Hematopoietic multipotent progenitor cell treated with erythropoietin and hydrocortisone succinate and interleukin-3 and kit ligand, for 6 days (in vitro differentiated cells): ENCODE measurements at regions not wholly inside any gene's neighbourhood (a gene's known extent, or its start where the extent isn't known, plus 50 kb on each side); places are given as distances from the start of the nearest gene placed in this dataset.
A peak's percentile ranks its signal among the peaks of the same experiment; 100 is the strongest.

Experiments used
- DNase-seq: peaks from one replicate; pipeline ENCODE4 v3.0.0-alpha.2; 2015

DNA sequence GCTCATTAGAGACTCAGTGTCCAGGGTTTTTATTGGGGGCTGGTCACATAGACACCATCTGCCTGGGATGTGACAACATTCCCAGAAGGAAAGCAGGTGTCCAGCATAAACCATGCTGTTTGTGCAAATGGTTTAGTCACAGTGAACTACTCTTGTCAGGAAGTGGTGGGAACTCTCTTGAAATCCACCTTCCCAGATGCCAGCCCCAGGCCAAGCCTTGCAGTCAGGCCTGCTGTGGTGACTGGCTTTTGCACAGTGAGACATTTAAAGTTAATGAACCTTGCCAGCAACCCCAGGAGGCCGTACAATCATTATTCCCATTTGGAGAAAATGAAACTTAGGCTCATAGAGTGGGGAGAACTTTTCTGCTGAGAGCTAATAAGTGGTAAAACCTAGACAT, 242.5 kb upstream of the KCNG1 start:
- no peak for DNase-seq

DNA sequence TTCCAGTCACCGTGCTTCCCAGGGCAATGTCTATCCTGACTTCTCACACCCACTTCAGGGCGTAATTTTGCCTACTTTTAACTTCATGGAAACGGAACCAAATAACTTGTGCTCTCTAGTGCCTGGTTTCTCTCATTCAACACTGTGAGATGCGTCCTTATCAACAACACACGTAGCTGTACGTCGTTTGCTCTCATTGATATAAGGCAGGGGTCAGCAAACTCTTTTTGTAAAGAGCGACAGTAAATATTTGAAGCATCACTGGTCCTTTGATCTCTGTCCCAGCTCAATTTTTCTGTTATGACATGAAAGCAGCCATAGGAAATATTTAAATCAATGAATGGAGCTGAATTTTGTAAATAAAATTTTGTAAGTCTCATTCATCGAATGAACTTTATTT, 239.3 kb upstream of the KCNG1 start:
- no peak for DNase-seq

DNA sequence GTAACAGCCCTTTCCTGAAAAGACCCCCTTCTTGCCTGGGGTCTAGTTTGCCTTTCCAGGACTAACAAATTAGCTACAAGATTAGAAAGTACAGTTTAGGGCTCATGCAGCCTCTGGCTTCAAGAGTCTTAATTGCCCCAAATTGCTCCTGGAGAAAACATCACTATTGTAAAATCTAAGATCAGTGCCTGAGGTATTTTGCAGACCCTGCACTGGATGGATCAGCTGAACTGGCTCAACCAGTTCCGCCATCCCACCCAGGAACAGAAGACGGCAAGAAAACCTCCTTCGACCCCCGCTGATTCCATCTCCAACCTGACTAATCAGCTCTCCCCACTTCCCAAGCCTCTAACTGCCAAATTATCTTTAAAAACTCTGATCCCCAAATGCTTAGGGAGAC, 236.5 kb upstream of the KCNG1 start:
- no peak for DNase-seq

DNA sequence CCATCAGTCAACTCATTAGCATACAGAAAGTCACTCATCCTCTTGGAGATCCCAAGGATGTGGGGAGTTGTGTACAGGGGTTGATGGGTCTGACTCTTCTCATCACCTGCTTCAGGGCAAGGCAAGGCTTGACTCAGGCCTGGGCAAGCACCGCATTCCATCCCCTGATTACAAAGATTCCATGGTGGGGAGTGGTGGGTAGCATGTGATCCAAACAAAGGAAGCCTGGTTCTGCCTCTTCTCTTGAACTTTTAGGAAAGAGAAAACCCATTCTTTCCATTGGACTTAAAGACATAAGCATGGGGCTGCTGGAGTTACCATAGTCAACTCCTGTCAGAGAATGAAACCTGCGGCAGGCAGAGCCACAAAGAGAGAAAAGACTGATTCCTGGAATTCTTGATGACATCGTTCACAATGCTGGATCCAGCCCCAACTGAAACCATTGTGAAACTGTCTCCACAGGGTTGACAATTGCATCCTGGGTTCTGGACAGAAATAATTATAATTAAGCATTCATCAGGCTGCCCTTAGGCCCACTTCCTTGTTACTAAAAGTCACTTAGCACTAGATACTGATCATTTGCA, 235.8 kb upstream of the KCNG1 start:
- no peak for DNase-seq

DNA sequence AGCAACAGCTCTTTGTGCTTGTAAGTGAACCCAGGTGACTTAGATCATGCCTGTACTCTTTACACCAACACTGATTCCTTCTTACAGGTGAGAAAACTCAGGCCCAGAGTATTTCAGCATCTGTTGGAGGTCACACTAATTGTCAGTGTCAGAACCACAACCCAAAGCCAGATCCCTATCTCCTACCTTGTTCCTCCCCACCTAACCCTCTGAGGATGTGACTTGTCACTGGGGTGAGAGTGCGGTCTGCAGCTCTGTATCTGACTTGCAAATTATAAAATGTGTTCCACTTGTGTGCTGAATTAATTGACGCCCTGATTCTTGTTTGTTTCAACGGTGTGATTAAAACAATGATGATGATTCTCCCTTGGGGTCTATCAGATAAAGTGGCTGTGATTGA, 232.5 kb upstream of the KCNG1 start:
- no peak for DNase-seq

DNA sequence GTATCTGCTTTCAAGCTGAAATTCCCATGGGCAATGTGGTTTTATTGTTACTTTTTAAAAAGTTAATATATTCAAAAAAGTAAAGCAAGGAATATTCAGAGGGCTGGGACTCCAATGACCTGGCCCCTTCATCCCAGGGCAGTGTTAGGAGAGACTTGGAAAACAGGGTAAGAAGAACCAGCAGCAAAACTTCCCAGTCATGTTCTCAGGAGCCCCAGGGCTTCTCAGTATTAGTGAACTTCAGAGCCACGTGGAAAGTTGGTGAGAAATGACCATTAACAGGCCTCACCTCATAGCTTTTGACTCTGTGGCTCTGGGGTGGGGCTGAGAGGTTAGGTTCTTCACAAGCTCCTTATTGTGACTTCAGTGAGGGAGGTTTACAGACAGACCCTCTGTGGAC, 230.4 kb upstream of the KCNG1 start:
- no peak for DNase-seq

DNA sequence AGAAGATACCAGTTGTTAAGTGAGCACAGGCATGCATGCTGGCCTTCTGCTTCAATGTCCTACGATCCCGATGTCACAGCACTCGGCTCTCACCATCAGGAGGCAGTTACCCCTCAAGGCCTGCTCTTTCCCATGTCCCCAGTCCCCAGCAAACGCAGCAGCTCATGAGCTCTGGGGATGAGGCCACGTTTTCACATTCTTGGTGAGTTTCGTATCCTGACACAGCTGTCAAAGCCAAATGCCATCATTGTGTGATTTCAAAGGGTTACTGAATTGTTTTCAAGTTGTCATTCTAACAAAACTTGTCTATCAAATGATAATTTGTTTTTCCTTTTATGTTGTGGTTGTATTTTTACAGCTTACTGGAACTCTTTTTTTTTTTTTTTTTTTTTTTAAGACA, 226.9 kb upstream of the KCNG1 start:
- no peak for DNase-seq

DNA sequence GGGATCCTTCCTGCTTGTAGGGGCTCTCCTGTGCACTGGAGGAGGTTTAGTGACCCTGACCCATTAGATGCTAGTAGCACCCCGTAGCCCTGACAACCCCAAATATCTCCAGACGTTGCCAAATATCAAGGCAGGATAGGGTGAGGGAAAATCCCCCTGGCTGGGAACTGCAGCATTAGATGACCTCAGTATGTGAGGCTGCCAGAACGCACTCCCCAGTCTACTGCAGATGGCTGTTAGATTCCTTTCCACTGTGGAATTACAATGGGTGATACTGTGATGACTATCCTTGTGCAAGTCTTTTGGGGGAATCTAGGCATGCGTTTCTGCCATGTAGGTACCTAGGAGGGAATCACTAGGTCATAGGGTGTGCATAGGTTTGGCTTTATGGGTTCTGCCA, 226.3 kb upstream of the KCNG1 start:
- DNase-seq = no peak

DNA sequence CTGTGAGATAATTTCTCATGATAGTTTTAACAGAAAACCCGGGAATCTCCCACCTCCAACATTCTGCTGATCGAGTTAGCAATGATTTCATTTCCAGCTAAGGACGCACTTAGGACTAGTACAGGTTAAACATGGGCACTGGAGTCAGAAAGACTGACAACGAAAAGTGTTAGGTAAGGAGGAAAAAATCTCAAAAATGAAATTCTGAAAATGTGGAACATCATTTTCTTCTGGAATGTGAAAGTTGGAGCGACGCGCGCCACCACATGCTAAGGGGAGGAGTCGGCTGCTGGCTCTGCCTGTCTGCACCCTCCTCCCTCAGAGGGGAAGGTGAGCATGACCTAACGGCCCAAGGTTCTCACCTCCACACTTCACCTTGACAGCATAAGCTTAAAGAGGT, 221.6 kb upstream of the KCNG1 start:
- DNase-seq = no peak

- DNase-seq = no peak
Observed at GRCh38 chr20:51238675-51239305, 215.9 kb upstream of the KCNG1 start.

DNA sequence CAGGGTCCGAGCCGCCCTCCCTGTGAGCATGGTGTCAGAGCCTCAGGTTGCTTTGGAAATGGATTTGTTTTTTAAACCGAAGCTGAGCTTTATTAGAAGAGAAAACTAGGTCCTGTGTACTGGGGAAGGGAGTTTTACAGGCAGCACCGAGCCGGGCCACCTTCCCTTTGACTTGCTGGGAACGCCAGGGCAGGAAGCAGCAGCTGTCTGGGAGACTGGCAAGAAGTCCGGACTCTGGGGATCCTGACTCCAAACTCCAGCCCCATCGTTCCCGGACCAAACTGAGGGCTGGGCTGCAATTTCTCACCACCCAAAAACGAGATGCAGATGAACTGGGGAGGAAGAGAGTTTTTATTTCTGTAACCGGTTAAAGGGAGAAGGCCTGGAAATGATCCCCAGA, 214.9 kb upstream of the KCNG1 start:
- no peak for DNase-seq

DNA sequence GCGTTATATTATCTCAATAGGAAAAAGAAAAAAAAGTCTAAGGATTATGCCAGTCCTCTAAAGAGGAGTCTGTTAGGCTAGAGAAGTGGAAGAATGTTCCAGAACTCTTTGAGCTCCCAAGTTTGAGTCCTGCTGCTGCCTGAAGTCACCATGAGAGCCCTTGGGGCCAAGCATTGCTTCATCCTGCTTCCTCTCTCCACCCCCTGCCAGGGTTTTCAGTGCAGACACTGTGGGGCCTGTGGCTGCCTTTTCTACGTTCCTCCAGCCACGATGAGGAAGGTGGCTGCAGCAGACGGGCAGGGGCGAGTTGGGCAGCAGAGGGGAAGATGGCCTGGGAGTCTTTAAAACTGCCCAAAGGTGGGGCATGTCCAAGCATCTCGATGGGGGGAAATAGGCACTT, 214.4 kb upstream of the KCNG1 start:
- peak; percentile 6 for DNase-seq

DNA sequence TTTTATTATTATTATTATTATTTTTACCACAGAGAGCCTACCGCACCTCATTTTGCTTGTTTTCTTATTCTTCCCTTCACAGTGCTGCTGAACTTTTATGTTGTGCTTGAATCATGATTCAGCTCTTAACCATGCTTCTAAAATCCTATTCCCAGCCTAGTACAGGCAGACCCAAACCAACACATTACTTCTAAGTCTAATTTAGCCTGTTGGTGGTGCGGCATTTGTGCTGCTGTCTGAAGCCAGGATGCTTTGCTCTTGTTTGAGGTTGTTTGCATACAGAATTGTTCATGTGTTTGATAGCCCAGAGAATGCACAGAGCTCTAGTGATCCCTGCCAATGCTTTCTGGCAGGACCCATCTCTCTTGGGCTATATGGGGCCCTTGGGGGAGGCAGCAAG, 213.5 kb upstream of the KCNG1 start:
- no peak for DNase-seq

DNA sequence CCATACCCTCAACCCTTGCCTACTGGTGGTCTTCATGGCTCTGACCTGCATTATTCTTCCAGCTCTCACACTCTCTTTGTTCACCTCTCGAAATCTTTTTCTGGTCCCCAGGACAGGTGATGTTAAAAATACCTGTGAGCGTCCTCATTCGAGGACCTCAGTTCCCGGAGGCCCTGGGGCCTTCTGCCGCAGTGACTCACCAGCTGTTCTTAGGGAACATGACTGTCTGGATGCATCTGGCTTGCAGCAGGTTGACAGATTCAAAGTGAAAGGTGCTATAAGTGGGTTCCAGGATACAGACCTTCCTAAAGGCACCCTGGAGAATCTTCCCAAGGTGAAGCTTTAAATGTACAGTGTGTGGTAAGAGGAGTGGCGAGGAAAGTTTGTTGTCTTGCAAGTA, 210.4 kb upstream of the KCNG1 start:
- no peak for DNase-seq

DNA sequence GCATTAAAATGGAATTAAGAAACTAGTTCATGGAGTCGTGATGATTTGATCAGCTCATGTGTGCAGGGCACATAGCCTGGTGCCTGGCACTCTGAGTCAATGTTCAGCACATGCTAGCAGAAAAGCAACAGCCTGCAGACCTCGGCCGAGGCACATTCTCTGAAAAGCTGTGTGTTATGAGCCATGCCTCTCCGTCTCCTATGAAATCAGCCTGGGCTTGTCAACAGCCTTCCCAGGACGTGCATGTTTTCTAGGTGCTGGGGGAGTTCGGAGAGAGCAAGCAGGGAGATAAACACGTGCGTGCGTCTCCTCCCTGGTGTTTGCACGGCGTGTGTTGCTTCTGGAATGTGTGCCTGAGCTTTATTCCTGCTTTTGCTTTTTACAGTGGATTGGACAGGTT, 207.8 kb upstream of the KCNG1 start:
- no peak for DNase-seq

DNA sequence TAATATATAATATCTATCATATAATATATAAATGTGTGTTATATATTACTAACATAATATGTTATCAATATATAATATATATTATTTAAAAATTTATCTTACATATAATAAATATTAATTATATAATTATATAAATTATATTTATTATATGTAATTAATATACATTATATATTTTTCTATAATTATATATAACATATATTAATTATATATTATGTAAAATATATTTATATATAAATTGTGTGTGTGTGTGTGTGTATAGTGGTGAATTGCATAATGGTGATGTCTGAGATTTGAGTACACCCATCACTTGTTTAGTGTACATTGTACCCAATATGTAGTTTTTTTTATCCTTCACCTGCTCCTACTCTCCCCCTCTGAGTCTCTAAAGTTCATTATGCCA, 205.9 kb upstream of the KCNG1 start:
- no peak for DNase-seq

DNA sequence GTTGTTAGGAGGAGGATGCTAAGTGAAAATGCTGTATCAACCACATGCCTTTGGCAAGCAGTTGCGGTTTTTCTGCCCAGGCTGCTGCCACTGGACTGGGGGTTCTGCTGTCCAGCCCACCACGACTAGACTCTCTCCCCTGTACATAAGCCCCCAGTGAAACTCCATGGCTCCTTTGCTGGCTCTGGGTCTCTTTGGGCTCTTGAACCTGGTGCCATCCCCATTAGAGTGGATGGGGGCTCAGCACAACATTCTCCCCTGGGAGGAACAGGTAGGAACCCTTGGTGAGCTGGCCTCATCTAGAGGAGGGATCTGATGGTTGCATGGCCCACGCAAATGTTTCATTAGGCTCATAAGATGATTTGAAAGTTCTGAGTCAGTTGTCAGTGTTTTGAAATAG, 204.8 kb upstream of the KCNG1 start:
- no peak for DNase-seq

DNA sequence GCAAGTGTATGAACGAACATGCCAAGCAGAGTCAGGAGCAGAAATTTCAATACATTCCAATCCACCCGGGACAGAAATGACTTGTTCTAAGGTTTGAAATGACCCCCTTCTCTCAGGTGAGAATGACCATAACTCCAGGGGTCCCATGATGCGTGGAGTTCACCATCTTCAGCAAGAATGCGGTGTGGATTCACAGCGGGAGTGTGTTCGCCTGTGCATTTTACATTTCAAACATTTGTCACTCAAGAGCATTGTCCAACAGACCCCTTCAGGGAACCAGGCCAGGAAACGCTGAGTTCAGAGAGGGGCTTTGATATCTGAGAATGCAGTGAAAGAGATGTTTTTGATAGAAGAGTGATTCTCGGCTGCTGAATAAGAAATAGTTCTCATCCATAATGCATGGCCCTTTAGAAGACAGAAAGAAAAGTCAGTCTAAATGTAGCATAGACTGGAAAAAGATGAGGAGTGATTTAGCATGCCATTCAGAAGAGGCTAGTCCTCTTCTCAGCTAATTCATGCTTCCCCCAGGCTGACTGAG, 200.3 kb upstream of the KCNG1 start:
- DNase-seq = no peak

GRCh38 chr20:51221791-51222408, 199.0 kb upstream of the KCNG1 start:
- DNase-seq = no peak

DNA sequence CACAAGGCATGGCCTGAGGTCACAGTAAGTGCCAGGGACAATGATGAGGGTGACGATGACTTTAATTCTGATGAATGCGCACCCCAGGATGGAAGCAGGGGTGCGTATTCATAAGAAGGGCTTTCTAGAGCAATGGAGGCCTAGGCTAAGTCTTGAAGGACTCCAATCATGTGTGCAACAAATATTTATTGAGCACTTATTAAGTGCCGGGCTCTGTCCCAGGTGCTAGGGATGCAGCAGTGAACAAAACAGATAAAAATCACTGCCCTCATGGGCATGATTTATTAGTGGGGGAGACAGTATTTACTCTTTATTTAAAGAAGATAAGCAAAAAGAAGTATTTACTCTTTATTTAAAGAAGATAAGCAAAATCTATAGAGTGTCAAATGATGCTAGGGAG, 198.2 kb upstream of the KCNG1 start:
- no peak for DNase-seq

DNA sequence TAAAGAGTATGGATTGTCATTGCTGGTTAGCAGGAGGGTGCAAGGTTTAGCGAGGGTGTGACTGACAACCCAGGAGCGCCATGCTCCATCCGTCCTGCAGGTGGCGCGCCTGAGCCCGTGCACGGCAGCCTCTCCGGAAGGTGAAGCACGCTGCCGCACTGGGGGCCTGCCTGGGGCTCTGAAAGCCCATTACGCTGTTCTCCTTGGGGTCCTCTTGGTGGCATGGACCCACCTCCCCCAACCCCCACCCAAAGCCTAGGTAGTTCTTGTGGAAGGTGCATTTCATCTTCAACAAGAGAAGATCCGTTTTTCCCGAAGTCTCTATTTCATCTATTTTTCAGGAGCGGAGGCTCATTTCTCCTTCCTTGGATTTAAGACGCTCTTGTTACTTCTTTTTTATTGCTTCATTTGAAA, 197.4 kb upstream of the KCNG1 start:
- DNase-seq = peak; percentile 52

GRCh38 chr20:51219544-51219943, 196.6 kb upstream of the KCNG1 start:
- no peak for DNase-seq

- DNase-seq = no peak
Observed at GRCh38 chr20:51218603-51219002, 195.7 kb upstream of the KCNG1 start.

DNA sequence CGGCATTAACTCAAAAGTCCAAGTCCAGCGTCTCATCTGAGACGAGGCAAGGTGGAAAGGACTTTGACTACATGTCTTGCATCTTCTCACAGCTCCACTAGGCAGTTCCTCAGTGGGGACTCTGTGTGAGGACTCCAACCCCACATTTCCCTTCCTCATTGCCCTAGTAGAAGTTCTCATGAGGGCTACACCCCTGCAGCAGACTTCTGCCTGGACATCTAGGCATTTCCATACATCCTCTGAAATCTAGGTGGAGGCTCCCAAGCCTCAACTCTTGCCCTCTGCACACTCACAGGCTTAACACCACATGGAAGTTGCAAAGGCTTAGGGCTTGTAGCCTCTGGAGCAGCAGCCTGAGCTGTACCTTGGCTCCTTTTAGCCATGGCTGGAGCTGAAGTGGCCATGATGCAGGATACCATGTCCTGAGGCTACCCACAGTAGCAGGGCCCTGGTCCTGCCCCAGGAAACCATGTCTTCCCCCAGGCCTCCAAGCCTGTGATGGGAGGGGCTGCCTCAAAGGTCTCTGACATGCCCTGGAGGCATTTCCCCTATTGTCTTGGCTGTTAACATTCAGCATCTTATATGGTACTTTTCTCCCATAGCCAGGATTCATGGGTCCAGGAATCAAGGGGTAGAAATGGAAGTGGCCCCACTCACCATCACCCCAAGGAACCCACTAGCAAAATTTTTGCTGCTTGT, 194.6 kb upstream of the KCNG1 start:
- no peak for DNase-seq
